Mesenchymal stem cell (in vitro differentiated cells and primary cell): ENCODE measurements at regions not wholly inside any gene's neighbourhood (a gene's known extent, or its start where the extent isn't known, plus 50 kb on each side); places are given as distances from the start of the nearest gene placed in this dataset.

Experiments used
- DNase-seq: peaks from one replicate; pipeline ENCODE4 v3.0.0-alpha.2; 2013
- H2AFZ ChIP-seq: one replicate; pipeline ENCODE4 v1.6.1; 2013; ENCODE audit warnings: low read depth, mild to moderate bottlenecking, control low read depth, inconsistent platforms, low read length, moderate library complexity
- H2AK5ac ChIP-seq: 2 replicates; pipeline ENCODE4 v1.6.1; 2013; ENCODE audit warnings: low read length, moderate library complexity, mild to moderate bottlenecking, inconsistent platforms; ENCODE audit not compliant: severe bottlenecking
- H2BK120ac ChIP-seq: one replicate; pipeline ENCODE4 v1.6.1; 2013; ENCODE audit warnings: low read depth, mild to moderate bottlenecking, inconsistent platforms, low read length, moderate library complexity
- H2BK12ac ChIP-seq, 2 experiments: one replicate each; pipeline ENCODE4 v1.6.1; 2013; ENCODE audit warnings: inconsistent platforms in 2 of 2, low read length in 2 of 2, mild to moderate bottlenecking in 2 of 2, moderate library complexity in 2 of 2, control low read depth in 1 of 2
- H2BK15ac ChIP-seq: one replicate; pipeline ENCODE4 v1.6.1; 2013; ENCODE audit warnings: mild to moderate bottlenecking, low read depth, inconsistent platforms; ENCODE audit not compliant: poor library complexity, severe bottlenecking
- H2BK5ac ChIP-seq: 2 replicates; pipeline ENCODE4 v1.6.1; 2013; ENCODE audit warnings: low read depth, mild to moderate bottlenecking, low read length, control low read depth, inconsistent platforms; ENCODE audit not compliant: poor library complexity, severe bottlenecking
- H3K14ac ChIP-seq, 2 experiments: one replicate each; pipeline ENCODE4 v1.6.1; 2013; ENCODE audit warnings: inconsistent platforms in 2 of 2, low read length in 2 of 2, control low read depth in 1 of 2, mild to moderate bottlenecking in 1 of 2, moderate library complexity in 1 of 2
- H3K18ac ChIP-seq, 2 experiments: one replicate each; pipeline ENCODE4 v1.6.1; 2013; ENCODE audit warnings: inconsistent platforms in 2 of 2, low read length in 2 of 2, control low read depth in 1 of 2, low read depth in 1 of 2, mild to moderate bottlenecking in 1 of 2
- H3K23ac ChIP-seq, 2 experiments: one replicate each; pipeline ENCODE4 v1.6.1; 2013; ENCODE audit warnings: inconsistent platforms in 2 of 2, low read length in 2 of 2, mild to moderate bottlenecking in 2 of 2, moderate library complexity in 2 of 2, control low read depth in 1 of 2
- H3K27ac ChIP-seq: 2 replicates; pipeline ENCODE4 v1.5.1; 2013; ENCODE audit warnings: mild to moderate bottlenecking, moderate library complexity, low read length, control low read depth, inconsistent platforms; ENCODE audit not compliant: poor library complexity, severe bottlenecking
- H3K27me3 ChIP-seq, 2 experiments: 2 replicates each; pipeline versions ENCODE4 v1.6.1 to v1.7.0; 2013; ENCODE audit warnings: low read length in 2 of 2, mild to moderate bottlenecking in 2 of 2, moderate library complexity in 2 of 2, control low read depth in 1 of 2, inconsistent platforms in 1 of 2; ENCODE audit not compliant: control insufficient read depth in 1 of 2, insufficient read depth in 1 of 2
- H3K36me3 ChIP-seq, 2 experiments: 2 replicates each; pipeline versions ENCODE4 v1.6.1 to v1.7.0; 2013; ENCODE audit warnings: low read length in 2 of 2, control low read depth in 1 of 2, inconsistent platforms in 1 of 2, low read depth in 1 of 2, mild to moderate bottlenecking in 1 of 2; ENCODE audit not compliant: insufficient read depth in 2 of 2, control insufficient read depth in 1 of 2
- H3K4ac ChIP-seq, 2 experiments: one replicate each; pipeline ENCODE4 v1.6.1; 2013; ENCODE audit warnings: inconsistent platforms in 2 of 2, low read length in 2 of 2, mild to moderate bottlenecking in 2 of 2, moderate library complexity in 2 of 2, control low read depth in 1 of 2, low read depth in 1 of 2
- H3K4me1 ChIP-seq: 2 replicates; pipeline ENCODE4 v1.6.1; 2013; ENCODE audit warnings: low read depth, low read length, control low read depth; ENCODE audit not compliant: control insufficient read depth, insufficient read depth
- H3K4me2 ChIP-seq: 2 replicates; pipeline ENCODE4 v1.6.1; 2013; ENCODE audit warnings: low read length, mild to moderate bottlenecking, inconsistent platforms; ENCODE audit not compliant: poor library complexity, severe bottlenecking
- H3K4me3 ChIP-seq, 2 experiments: 2 replicates each; pipeline versions ENCODE4 v1.5.1 to v1.7.0; 2013; ENCODE audit warnings: low read length in 2 of 2, mild to moderate bottlenecking in 2 of 2, control low read depth in 1 of 2, low read depth in 1 of 2; ENCODE audit not compliant: insufficient read depth in 1 of 2
- H3K79me1 ChIP-seq: replicated peaks from 2 replicates; pipeline ENCODE4 v1.6.1; 2013; ENCODE audit warnings: mild to moderate bottlenecking, control low read depth, low read length, inconsistent platforms; ENCODE audit not compliant: poor library complexity, severe bottlenecking
- H3K9ac ChIP-seq: 2 replicates; pipeline ENCODE4 v1.7.0; 2013; ENCODE audit warnings: mild to moderate bottlenecking, low read length, moderate library complexity
- H3K9me3 ChIP-seq: 2 replicates; pipeline ENCODE4 v1.7.0; 2013; ENCODE audit warnings: mild to moderate bottlenecking, low read length; ENCODE audit not compliant: control insufficient read depth
- H4K8ac ChIP-seq: one replicate; pipeline ENCODE4 v1.6.1; 2013; ENCODE audit warnings: inconsistent platforms, mild to moderate bottlenecking, low read length, moderate library complexity
- H4K91ac ChIP-seq: one replicate; pipeline ENCODE4 v1.6.1; 2013; ENCODE audit warnings: mild to moderate bottlenecking, low read length, inconsistent platforms
- WGBS: methylation state at CpG from one replicate; pipeline ENCODE4 v1.1.7; 2013; ENCODE audit warnings: mixed read lengths; 5-methylcytosine and 5-hydroxymethylcytosine counted together

DNA sequence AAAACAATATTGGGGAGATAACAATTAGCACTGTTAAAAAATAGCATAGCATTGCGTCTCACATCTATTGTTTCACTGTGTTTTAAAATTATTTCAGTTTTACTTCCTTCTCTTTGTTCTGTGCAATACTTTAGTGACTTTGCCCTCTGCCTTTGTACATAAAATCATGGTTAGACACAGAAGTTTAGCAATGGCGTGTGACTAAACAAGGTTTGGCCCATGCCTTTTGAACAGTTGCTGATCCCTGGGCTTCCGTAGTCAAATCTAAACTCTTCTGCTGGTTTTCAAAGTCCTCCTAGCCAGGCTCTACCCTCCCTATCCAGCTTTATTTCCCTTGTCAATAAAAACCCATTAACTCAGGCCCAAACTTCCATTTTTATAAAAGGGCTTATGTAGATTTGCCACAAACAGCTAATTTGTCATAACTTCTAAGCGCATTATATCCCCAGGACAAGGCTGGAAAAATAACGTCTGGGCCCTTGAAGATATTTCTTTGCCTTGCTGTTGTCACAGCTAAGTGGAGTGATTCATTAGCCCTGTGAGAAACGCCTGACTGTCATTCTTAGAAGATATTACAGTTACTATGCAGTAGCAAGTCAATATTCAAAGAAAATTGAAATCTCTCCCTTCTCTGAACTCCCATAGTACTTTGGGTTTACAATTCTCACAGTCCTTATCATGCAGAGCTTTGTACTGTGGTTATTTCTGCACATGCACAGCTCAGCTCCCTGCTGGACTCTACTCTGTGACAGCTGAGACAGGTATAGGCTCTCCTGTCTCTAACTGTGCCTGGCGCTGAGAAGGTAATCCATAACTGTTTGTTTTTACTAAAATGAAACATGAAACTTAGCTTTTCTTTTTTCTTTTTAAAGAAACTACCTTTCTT lies 123.4 kb upstream of the SLC24A5 start:
- Histone ChIP-seq H3K27ac (no peak overlapping the region), H2AFZ (no peak overlapping the region), H2BK15ac (no peak overlapping the region), H3K36me3 (no peaks in the 10 kb centered on the region), H3K4me3 (no peak overlapping the region), H3K9ac (no peak overlapping the region), H4K91ac (no peak overlapping the region), H2AK5ac (no peak overlapping the region), H3K4me2 (no peak overlapping the region), H2BK120ac (no peak overlapping the region), H3K4me1 (no peaks in the 10 kb centered on the region), H3K18ac (no peak overlapping the region), H3K4ac (no peak overlapping the region), H3K23ac (no peak overlapping the region), H3K27me3 (peaks cover 0 to 11% of the 10 kb centered on the region in 2 experiments), H3K14ac (no peak overlapping the region), H3K79me1 (no peaks in the 10 kb centered on the region), H2BK12ac (no peak overlapping the region), H4K8ac (no peak overlapping the region), H3K9me3 (no peaks in the 10 kb centered on the region), H2BK5ac (no peak overlapping the region)
- DNase-seq = no peak
- WGBS = 91% methylated on average over 5 of the region's 7 CpGs

DNA sequence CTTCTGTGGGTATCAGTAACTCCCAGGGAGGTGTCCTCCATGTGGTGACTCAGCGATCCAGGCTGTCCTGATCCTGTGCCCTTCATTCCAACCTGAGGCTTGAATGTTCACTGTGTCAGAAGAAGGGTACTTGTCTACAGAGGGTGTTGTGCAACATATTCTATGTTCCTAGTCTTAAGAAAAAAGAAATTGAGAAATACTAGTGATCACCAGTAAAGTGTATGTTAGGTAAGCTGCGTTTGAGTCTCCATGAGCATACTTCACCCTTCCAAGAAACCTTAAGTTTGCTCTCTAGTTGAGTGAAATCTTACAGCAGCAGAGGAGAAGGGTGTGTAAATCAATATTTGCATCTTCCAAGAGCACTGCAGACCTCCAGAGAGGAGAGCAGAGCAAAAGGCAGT lies 122.2 kb upstream of the SLC24A5 start:
- Histone ChIP-seq H3K4me1 (no peaks in the 10 kb centered on the region), H2AFZ (no peak overlapping the region), H3K79me1 (no peaks in the 10 kb centered on the region), H3K14ac (no peak overlapping the region), H3K18ac (no peak overlapping the region), H2BK15ac (no peak overlapping the region), H4K8ac (no peak overlapping the region), H2BK120ac (no peak overlapping the region), H2BK5ac (no peak overlapping the region), H3K27ac (no peak overlapping the region), H3K23ac (no peak overlapping the region), H3K4me2 (no peak overlapping the region), H2AK5ac (no peak overlapping the region), H3K27me3 (peaks cover 0 to 11% of the 10 kb centered on the region in 2 experiments), H3K9me3 (no peaks in the 10 kb centered on the region), H4K91ac (no peak overlapping the region), H3K4me3 (no peak overlapping the region), H3K4ac (no peak overlapping the region), H3K36me3 (no peaks in the 10 kb centered on the region), H2BK12ac (no peak overlapping the region), H3K9ac (no peak overlapping the region)
- 100% methylated on average over 1 of the region's 2 CpGs for WGBS
- DNase-seq = peak; percentile 7

DNA sequence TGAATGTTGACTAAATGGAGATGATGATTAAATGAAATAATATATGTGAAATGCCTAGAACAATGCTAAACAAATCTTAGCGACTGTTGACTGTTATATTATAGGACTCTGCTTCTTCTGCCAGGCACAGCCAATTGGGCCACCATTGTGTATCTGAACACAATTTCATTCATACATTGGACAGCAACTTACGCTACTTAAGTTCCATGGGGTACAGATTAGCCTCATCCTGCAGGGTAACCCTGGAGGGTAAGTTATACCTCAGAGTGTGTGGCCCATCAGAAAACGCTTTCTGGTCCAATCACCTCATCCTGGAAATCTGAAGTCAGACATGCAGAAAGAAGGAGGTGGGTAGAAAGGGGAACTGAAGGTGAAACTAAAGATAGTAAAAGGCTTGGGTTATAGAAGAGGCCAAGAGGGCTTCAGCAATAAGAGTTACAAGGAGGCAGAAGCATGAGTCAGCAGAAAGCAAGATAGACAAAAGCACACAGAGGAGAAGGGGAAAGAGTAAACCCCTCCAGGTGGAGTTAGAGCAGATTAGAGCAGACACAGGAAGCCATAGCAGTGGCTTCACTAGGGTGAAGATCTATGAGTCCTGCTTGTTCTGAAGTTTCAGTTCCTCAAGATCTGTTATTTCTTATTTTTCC lies 119.3 kb upstream of the SLC24A5 start:
- no peak overlapping the region for H4K91ac ChIP-seq
- 89% methylated on average over 3 of the region's 3 CpGs for WGBS
- H2BK5ac ChIP-seq = no peak overlapping the region
- no peak overlapping the region for H2AFZ ChIP-seq
- no peaks in the 10 kb centered on the region for H3K4me1 ChIP-seq
- H3K23ac ChIP-seq = no peak overlapping the region
- H3K4me3 ChIP-seq = no peak overlapping the region
- H3K9me3 ChIP-seq = no peaks in the 10 kb centered on the region
- no peak overlapping the region for H3K4ac ChIP-seq
- H3K36me3 ChIP-seq = no peaks in the 10 kb centered on the region
- no peak for DNase-seq
- H2BK120ac ChIP-seq = no peak overlapping the region
- H2AK5ac ChIP-seq = no peak overlapping the region
- H3K27me3 ChIP-seq = peaks cover 0 to 14% of the 10 kb centered on the region in 2 experiments
- no peak overlapping the region for H3K27ac ChIP-seq
- no peak overlapping the region for H2BK15ac ChIP-seq
- H2BK12ac ChIP-seq = no peak overlapping the region
- no peak overlapping the region for H4K8ac ChIP-seq
- H3K79me1 ChIP-seq = no peaks in the 10 kb centered on the region
- H3K9ac ChIP-seq = no peak overlapping the region
- H3K4me2 ChIP-seq = no peak overlapping the region
- H3K14ac ChIP-seq = no peak overlapping the region
- no peak overlapping the region for H3K18ac ChIP-seq

DNA sequence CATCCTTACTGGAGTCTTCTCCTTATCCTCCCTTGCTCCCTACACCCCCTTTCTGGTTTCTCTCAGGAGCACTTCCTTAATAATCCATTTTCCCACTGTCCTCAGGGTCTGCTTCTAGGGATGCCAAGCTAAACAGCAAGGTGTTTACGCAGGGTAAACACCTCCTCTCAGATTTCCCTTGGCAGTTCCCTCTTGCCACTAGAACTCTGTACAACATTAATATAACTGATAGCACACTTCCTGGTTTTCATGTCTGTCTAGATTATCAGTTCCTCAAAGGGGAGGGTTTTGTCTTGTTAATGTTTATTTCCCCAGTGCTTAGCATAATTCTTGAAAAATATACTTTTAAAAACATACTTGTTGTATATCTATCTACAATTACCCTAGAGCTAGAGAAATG lies 118.0 kb upstream of the SLC24A5 start:
- Histone ChIP-seq H3K14ac (no peak overlapping the region), H3K4me2 (no peak overlapping the region), H3K36me3 (no peaks in the 10 kb centered on the region), H4K91ac (no peak overlapping the region), H3K18ac (no peak overlapping the region), H2BK5ac (no peak overlapping the region), H4K8ac (no peak overlapping the region), H2AK5ac (no peak overlapping the region), H2BK12ac (no peak overlapping the region), H3K27me3 (peaks cover 0 to 15% of the 10 kb centered on the region in 2 experiments), H3K27ac (no peak overlapping the region), H3K4me3 (no peak overlapping the region), H3K4me1 (no peaks in the 10 kb centered on the region), H3K9ac (no peak overlapping the region), H2BK15ac (no peak overlapping the region), H3K4ac (no peak overlapping the region), H3K79me1 (no peaks in the 10 kb centered on the region), H2AFZ (no peak overlapping the region), H3K9me3 (no peaks in the 10 kb centered on the region), H3K23ac (no peak overlapping the region), H2BK120ac (no peak overlapping the region)
- no peak for DNase-seq
- WGBS = 100% methylated on average over 1 of the region's 1 CpG
